B cell (primary cell): ENCODE measurements at regions not wholly inside any gene's neighbourhood (a gene's known extent, or its start where the extent isn't known, plus 50 kb on each side); places are given as distances from the start of the nearest gene placed in this dataset.

Experiments used
- ATAC-seq: fragments of 200-7000 bp; cut with Tn5 transposase; one replicate; pipeline ENCODE4 v1.10.0; 2021; ENCODE audit warnings: low read depth, mild to moderate bottlenecking, moderate number of reproducible peaks, moderate library complexity
- CTCF ChIA-PET: fragments of 350-600 bp; sonication (Branson Sonifier 250); formaldehyde crosslinking; loops from one replicate; lab custom pipeline; 2021; ENCODE audit warnings: antibody characterized with exemption, inconsistent platforms; lab: Charles Lee
- POLR2A ChIA-PET: fragments of 350-600 bp; sonication (Branson Sonifier 250); formaldehyde crosslinking; loops from one replicate; lab custom pipeline; 2021; ENCODE audit warnings: antibody characterized with exemption; lab: Charles Lee
- DNase-seq: peaks from one replicate; pipeline ENCODE4 v3.0.0; 2013
- H2AFZ ChIP-seq: 2 replicates; pipeline ENCODE4 v1.6.1; 2012; ENCODE audit warnings: mild to moderate bottlenecking, low read depth, low read length; ENCODE audit not compliant: insufficient read depth, poor library complexity, severe bottlenecking
- H3K27ac ChIP-seq, 2 donors: 1 replicate in 1 of 2; 2 replicates in 1 of 2; pipeline ENCODE4 v1.5.1; 2012 to 2013; ENCODE audit warnings: low read length in 2 of 2, mild to moderate bottlenecking in 2 of 2, moderate library complexity in 1 of 2
- H3K27me3 ChIP-seq, 4 experiments: fragments of 200-600 bp in 1 of 4; sonication (generic) in 1 of 4; replicated peaks in 1 of 4; 1 replicate in 2 of 4; 2 replicates in 2 of 4; pipeline versions ENCODE4 v1.6.1 to v1.7.0; 2013 to 2016; ENCODE audit warnings: low read length in 3 of 4, mild to moderate bottlenecking in 2 of 4, mixed read lengths in 1 of 4, moderate library complexity in 1 of 4; ENCODE audit not compliant: insufficient read depth in 4 of 4, control insufficient read depth in 3 of 4; ENCODE audit errors: control extremely low read depth in 1 of 4
- H3K36me3 ChIP-seq, 2 experiments: replicated peaks in 1 of 2; 1 replicate in 1 of 2; 2 replicates in 1 of 2; pipeline versions ENCODE4 v1.6.1 to v1.7.1; 2013; ENCODE audit warnings: low read length in 1 of 2; ENCODE audit not compliant: insufficient read depth in 2 of 2, control insufficient read depth in 1 of 2; ENCODE audit errors: control extremely low read depth in 1 of 2, extremely low read depth in 1 of 2
- H3K4me1 ChIP-seq, 2 donors: fragments of 200-600 bp in 1 of 2; sonication (generic) in 1 of 2; 1 replicate in 1 of 2; 2 replicates in 1 of 2; pipeline versions ENCODE4 v1.5.1 to v1.6.1; 2013 to 2017; ENCODE audit warnings: low read length in 2 of 2; ENCODE audit not compliant: control insufficient read depth in 2 of 2, insufficient read depth in 2 of 2
- H3K4me2 ChIP-seq: replicated peaks from 2 replicates; pipeline ENCODE3; 2012; ENCODE audit warnings: mild to moderate bottlenecking, low read depth, low read length; ENCODE audit not compliant: poor library complexity, severe bottlenecking
- H3K4me3 ChIP-seq, 5 experiments: fragments of 200-600 bp in 1 of 5; sonication (generic) in 1 of 5; 1 replicate in 3 of 5; 2 replicates in 2 of 5; pipeline versions ENCODE4 v1.5.1 to v1.7.0; 2011 to 2016; ENCODE audit warnings: low read length in 4 of 5, mild to moderate bottlenecking in 4 of 5, low read depth in 2 of 5, control low read depth in 1 of 5, moderate library complexity in 1 of 5; ENCODE audit not compliant: insufficient read depth in 1 of 5; ENCODE audit errors: control extremely low read depth in 1 of 5, extremely low read depth in 1 of 5
- H3K79me2 ChIP-seq: fragments of 200-600 bp; sonication (generic); one replicate; pipeline ENCODE4 v1.6.0; 2016; ENCODE audit warnings: low read length; ENCODE audit not compliant: control insufficient read depth, insufficient read depth
- H3K9ac ChIP-seq: fragments of 200-600 bp; sonication (generic); 2 replicates; pipeline ENCODE4 v1.6.1; 2017; ENCODE audit warnings: mild to moderate bottlenecking, low read length, moderate library complexity
- H3K9me3 ChIP-seq, 3 donors: one replicate each; pipeline versions ENCODE4 v1.6.1 to v1.7.1; 2013; ENCODE audit warnings: low read length in 2 of 3; ENCODE audit not compliant: control insufficient read depth in 2 of 3, insufficient read depth in 1 of 3; ENCODE audit errors: control extremely low read depth in 1 of 3
- H4K20me1 ChIP-seq: 2 replicates; pipeline ENCODE4 v1.6.0; 2012; ENCODE audit warnings: mild to moderate bottlenecking, low read length; ENCODE audit not compliant: insufficient read depth, control insufficient read depth, poor library complexity, severe bottlenecking
- H3K27ac Mint-ChIP-seq: one replicate; pipeline ENCODE4 v1.8.0; 2021; ENCODE audit warnings: mixed read lengths
- H3K27me3 Mint-ChIP-seq: one replicate; pipeline ENCODE4 v1.8.0; 2021; ENCODE audit warnings: mixed read lengths
- H3K4me1 Mint-ChIP-seq: one replicate; pipeline ENCODE4 v1.8.0; 2021; ENCODE audit warnings: mixed read lengths
- H3K4me3 Mint-ChIP-seq: one replicate; pipeline ENCODE4 v1.8.0; 2021; ENCODE audit warnings: mixed read lengths
- H3K9me3 Mint-ChIP-seq: one replicate; pipeline ENCODE4 v1.8.0; 2022; ENCODE audit warnings: mixed read lengths; ENCODE audit not compliant: insufficient read depth
- CTCF ChIP-seq: fragments of 200-600 bp; IDR thresholded peaks from one replicate; pipeline ENCODE4 v1.8.0; 2022; ENCODE audit warnings: antibody characterized with exemption, mild to moderate bottlenecking
- EZH2 ChIP-seq: IDR thresholded peaks from 2 replicates; pipeline ENCODE4 v1.6.1; 2012; ENCODE audit warnings: borderline replicate concordance, low read depth, mild to moderate bottlenecking, moderate library complexity, low read length; ENCODE audit not compliant: insufficient read depth, poor library complexity, severe bottlenecking
- WGBS: methylation state at CpG from one replicate; pipeline ENCODE4 v1.1.5; 2013; ENCODE audit warnings: missing lambda C conversion rate; ENCODE audit not compliant: insufficient coverage; 5-methylcytosine and 5-hydroxymethylcytosine counted together
- intact Hi-C: fragments of 100-400 bp; cut with micrococcal nuclease; formaldehyde crosslinking; loops from one replicate; pipeline ENCODE4 v1.10.0; 2022

GRCh38 chr6:15781333-15781732 lies 118.5 kb upstream of the DTNBP1 start:
- ATAC-seq (no peak), DNase-seq (no peak)
- H3K79me2 ChIP-seq, result no peaks in the 10 kb centered on the region
- no peaks in the 10 kb centered on the region for H4K20me1 ChIP-seq
- intact Hi-C loops, result no loop called here
- Mint-ChIP-seq H3K27ac (no peak overlapping the region), H3K27me3 (peaks cover 13% of the 10 kb centered on the region), H3K4me3 (no peak overlapping the region), H3K4me1 (peaks cover 2% of the 10 kb centered on the region), H3K9me3 (no peaks in the 10 kb centered on the region)
- no peak overlapping the region for H3K4me3 ChIP-seq
- H3K36me3 ChIP-seq, result no peaks in the 10 kb centered on the region
- H3K4me1 ChIP-seq, result no peaks in the 10 kb centered on the region
- H3K9me3 ChIP-seq, result peaks cover 0 to 4% (median 0%) of the 10 kb centered on the region in 3 donors
- no peaks in the 10 kb centered on the region for H3K27me3 ChIP-seq
- no peak overlapping the region for H3K9ac ChIP-seq
- CTCF ChIA-PET, result no interaction called here
- POLR2A ChIA-PET, result no interaction called here
- H2AFZ ChIP-seq, result no peak overlapping the region
- no peak overlapping the region for H3K27ac ChIP-seq
- no peak overlapping the region for H3K4me2 ChIP-seq
- TF ChIP-seq EZH2 (no peak), CTCF (no peak)
- WGBS, result 86% methylated on average over 2 of the region's 3 CpGs

GRCh38 chr6:15780437-15780836 lies 117.6 kb upstream of the DTNBP1 start:
- CTCF ChIA-PET, result interaction anchor here (0.8 kb wide), 1 partner anchor 348 kb away, joined by 4 read pairs; the partner anchor contains the start of gene MYLIP
- no peaks in the 10 kb centered on the region for H3K9me3 Mint-ChIP-seq
- no peak overlapping the region for H3K4me3 ChIP-seq
- peaks cover 13% of the 10 kb centered on the region for H3K27me3 Mint-ChIP-seq
- no peaks in the 10 kb centered on the region for H3K27me3 ChIP-seq
- no peaks in the 10 kb centered on the region for H3K36me3 ChIP-seq
- H3K9me3 ChIP-seq, result peaks cover 0 to 4% (median 0%) of the 10 kb centered on the region in 3 donors
- peaks cover 2% of the 10 kb centered on the region for H3K4me1 Mint-ChIP-seq
- no CpG with 5 or more reads among the region's 2 CpGs for WGBS
- H3K27ac Mint-ChIP-seq, result no peak overlapping the region
- H3K4me3 Mint-ChIP-seq, result no peak overlapping the region
- H3K27ac ChIP-seq, result no peak overlapping the region
- no peak for TF ChIP-seq CTCF
- no peak for TF ChIP-seq EZH2
- POLR2A ChIA-PET, result no interaction called here
- H4K20me1 ChIP-seq, result no peaks in the 10 kb centered on the region
- no peaks in the 10 kb centered on the region for H3K4me1 ChIP-seq
- H2AFZ ChIP-seq, result no peak overlapping the region
- no peaks in the 10 kb centered on the region for H3K79me2 ChIP-seq
- no peak overlapping the region for H3K9ac ChIP-seq
- DNase-seq (no peak), ATAC-seq (no peak)
- intact Hi-C loops, result no loop called here
- H3K4me2 ChIP-seq, result no peak overlapping the region
